GM12873 (cell line): ENCODE measurements at regions not wholly inside any gene's neighbourhood (a gene's known extent, or its start where the extent isn't known, plus 50 kb on each side); places are given as distances from the start of the nearest gene placed in this dataset.

Experiments
- CTCF ChIP-seq: IDR thresholded peaks from 2 replicates; pipeline ENCODE4 v1.5.1; 2012; ENCODE audit warnings: low read depth, mild to moderate bottlenecking, moderate library complexity, low read length, control low read depth; ENCODE audit not compliant: insufficient read depth; ENCODE audit errors: missing control alignments

- no peak for TF ChIP-seq CTCF
These were observed 88.3 kb upstream of the HTR1E start for GRCh38 chr6:86848986-86849385.

- TF ChIP-seq CTCF = no peak
These were observed 104.6 kb upstream of the HTR1E start for GRCh38 chr6:86832686-86833085.

- TF ChIP-seq CTCF = no peak
These were observed 111.9 kb upstream of the HTR1E start for GRCh38 chr6:86825436-86825835.

GRCh38 chr6:86822747-86823146 lies 114.6 kb upstream of the HTR1E start:
- no peak for TF ChIP-seq CTCF

GRCh38 chr6:86820750-86821149 lies 116.6 kb upstream of the HTR1E start:
- no peak for TF ChIP-seq CTCF

- TF ChIP-seq CTCF = no peak
These were observed 143.7 kb upstream of the HTR1E start for GRCh38 chr6:86793649-86794048.

GRCh38 chr6:86791476-86791875 lies 145.9 kb upstream of the HTR1E start:
- no peak for TF ChIP-seq CTCF

- TF ChIP-seq CTCF = no peak
These were observed 147.4 kb upstream of the HTR1E start for GRCh38 chr6:86789779-86790411.
